A549 (cell line): ENCODE measurements at regions not wholly inside any gene's neighbourhood (a gene's known extent, or its start where the extent isn't known, plus 50 kb on each side); places are given as distances from the start of the nearest gene placed in this dataset.

Source experiments
- CTCF ChIP-seq: fragments of >200 bp; sonication (Bioruptor Twin); formaldehyde crosslinking; IDR thresholded peaks from 3 replicates; pipeline ENCODE4 v1.5.1; 2016
- E2F6 ChIP-seq: IDR thresholded peaks from 2 replicates; pipeline ENCODE4 v1.6.1; 2012; ENCODE audit warnings: low read depth, borderline replicate concordance
- EP300 ChIP-seq, 2 experiments: fragments of >200 bp; sonication (Bioruptor Twin); formaldehyde crosslinking; IDR thresholded peaks; 2 replicates in 1 of 2; 3 replicates in 1 of 2; pipeline ENCODE4 v1.6.1; 2016 to 2017
- MAZ ChIP-seq: fragments of 150-350 bp; IDR thresholded peaks from 2 replicates; pipeline ENCODE4 v1.6.1; 2014; ENCODE audit warnings: antibody characterized with exemption, low read depth, low read length, borderline replicate concordance
- POLR2A ChIP-seq: IDR thresholded peaks from 2 replicates; pipeline ENCODE4 v1.6.1; 2012; ENCODE audit warnings: mild to moderate bottlenecking, low read length
- RAD21 ChIP-seq, 2 experiments: fragments of >200 bp in 1 of 2; sonication (Bioruptor Twin) in 1 of 2; formaldehyde crosslinking in 1 of 2; IDR thresholded peaks in 1 of 2; conservative IDR thresholded peaks in 1 of 2; 2 replicates in 1 of 2; 3 replicates in 1 of 2; pipeline ENCODE4 v1.6.1; 2012 to 2018; ENCODE audit warnings: inconsistent platforms in 1 of 2

GRCh38 chr6:144364208-144364720, 79.1 kb downstream of the UTRN start:
- TF ChIP-seq CTCF (no peak), EP300 (IDR thresholded peaks at IDR 0.05) (no peak), POLR2A (no peak), MAZ (no peak), E2F6 (no peak), RAD21 (conservative IDR thresholded peaks at IDR 0.05 in 1 of 2, IDR thresholded peaks at IDR 0.05 in 1 of 2) (no peak)
